D721Med (cell line): ENCODE measurements at regions not wholly inside any gene's neighbourhood (a gene's known extent, or its start where the extent isn't known, plus 50 kb on each side); places are given as distances from the start of the nearest gene placed in this dataset.
"Not testable (repeated sequence)": the region's sequence is repeated elsewhere in the genome, so short reads cannot be mapped to it uniquely, and the experiment has no call there.

Experiments used
- DNase-seq: peaks from one replicate; pipeline ENCODE4 v3.0.0; 2011; ENCODE audit warnings: low spot score; ENCODE audit not compliant: insufficient read length
- FAIRE-seq: peaks from 2 replicates; lab custom pipeline; 2011; peaks lifted over from hg19 to GRCh38; lab: Jason Lieb, UNC
- TF ChIP-seq, protein P1 (sequence below): IDR thresholded peaks from 2 replicates; pipeline ENCODE4 v1.5.1; 2012; ENCODE audit warnings: mild to moderate bottlenecking, control low read depth; ENCODE audit not compliant: insufficient read depth; ENCODE audit errors: missing control alignments

DNA sequence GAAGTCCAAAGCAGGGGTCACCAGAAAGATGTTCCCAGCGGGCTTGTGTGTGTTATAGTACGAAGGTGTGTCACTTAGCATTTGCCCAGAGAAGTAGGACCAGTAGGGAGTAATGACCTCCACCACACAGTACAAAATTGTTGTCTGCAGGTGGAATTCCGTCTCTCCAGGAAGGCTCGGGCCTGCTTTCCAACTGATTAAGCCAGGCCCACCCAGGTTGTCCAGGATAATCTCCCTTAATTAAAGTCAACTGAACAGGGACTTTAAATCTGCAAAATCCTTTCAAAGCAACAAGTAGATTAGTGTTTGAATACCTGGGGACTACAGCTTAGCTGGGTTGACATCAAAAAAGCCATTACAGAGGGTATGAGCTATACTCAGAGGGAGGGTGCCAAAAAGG, 131.3 kb downstream of the BACH1 start:
- TF ChIP-seq, protein P1, sequence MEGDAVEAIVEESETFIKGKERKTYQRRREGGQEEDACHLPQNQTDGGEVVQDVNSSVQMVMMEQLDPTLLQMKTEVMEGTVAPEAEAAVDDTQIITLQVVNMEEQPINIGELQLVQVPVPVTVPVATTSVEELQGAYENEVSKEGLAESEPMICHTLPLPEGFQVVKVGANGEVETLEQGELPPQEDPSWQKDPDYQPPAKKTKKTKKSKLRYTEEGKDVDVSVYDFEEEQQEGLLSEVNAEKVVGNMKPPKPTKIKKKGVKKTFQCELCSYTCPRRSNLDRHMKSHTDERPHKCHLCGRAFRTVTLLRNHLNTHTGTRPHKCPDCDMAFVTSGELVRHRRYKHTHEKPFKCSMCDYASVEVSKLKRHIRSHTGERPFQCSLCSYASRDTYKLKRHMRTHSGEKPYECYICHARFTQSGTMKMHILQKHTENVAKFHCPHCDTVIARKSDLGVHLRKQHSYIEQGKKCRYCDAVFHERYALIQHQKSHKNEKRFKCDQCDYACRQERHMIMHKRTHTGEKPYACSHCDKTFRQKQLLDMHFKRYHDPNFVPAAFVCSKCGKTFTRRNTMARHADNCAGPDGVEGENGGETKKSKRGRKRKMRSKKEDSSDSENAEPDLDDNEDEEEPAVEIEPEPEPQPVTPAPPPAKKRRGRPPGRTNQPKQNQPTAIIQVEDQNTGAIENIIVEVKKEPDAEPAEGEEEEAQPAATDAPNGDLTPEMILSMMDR, result no peak
- no peak for DNase-seq
- no peak for FAIRE-seq

DNA sequence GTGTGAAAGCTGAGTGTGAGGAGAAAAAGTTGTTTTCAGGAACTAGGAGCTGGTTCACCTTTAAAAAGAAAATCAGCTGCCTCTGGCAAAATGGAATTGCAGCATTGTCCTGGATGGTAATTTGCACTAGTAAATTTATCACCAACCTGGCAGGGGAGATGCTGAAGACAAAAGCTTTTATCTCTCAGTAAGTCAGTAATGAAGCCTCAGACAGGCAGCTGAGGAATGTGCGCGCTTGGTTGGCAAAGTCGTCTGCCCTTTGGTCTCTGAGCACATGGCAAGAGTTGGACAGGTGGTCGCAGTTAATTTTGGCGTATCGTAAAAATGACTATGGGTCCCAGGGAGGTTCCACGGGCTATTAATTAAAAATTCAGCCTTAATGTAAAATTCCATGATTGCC, 131.9 kb downstream of the BACH1 start:
- TF ChIP-seq, protein P1, result no peak
- FAIRE-seq, result no peak
- DNase-seq, result no peak

DNA sequence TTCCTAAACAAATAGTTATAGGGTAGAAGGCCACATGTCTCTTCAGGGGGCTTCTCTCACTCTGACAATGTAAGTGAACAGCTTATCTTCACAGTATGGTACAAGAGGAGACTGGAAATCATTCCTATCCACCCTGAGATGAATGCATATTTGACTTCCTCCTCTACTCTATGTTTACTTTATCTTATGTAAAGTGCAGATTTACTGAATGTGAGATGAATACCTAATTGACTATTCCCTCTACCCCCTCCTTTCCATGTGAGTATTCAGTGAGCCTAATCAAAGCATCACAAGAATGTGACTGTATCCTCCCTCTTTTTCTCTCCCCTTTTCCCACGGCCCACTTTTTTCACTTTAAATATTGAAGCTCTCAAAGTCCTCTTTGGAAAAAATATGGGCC, 132.5 kb downstream of the BACH1 start:
- TF ChIP-seq, protein P1, result no peak
- DNase-seq (no peak), FAIRE-seq (no peak)

DNA sequence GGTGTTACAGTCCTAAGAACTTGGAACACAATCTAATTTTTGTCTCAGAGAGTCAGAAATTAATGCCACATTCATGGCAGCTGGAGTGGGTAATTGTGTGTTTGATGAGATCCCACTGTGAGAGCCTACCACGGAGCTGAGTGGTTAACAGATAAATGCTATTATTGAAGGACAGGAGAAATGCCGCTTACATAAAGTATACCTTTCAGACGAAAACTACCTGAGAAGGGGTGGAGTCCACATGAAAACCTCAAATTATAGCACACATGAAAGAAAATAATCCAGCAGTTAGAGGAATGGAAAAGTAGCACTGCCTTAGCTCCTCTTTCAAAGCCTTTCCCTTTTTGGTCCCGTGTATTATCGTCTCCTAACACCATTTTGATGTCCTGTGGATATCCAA, 133.0 kb downstream of the BACH1 start:
- DNase-seq (no peak), FAIRE-seq (no peak)
- TF ChIP-seq, protein P1, result no peak

DNA sequence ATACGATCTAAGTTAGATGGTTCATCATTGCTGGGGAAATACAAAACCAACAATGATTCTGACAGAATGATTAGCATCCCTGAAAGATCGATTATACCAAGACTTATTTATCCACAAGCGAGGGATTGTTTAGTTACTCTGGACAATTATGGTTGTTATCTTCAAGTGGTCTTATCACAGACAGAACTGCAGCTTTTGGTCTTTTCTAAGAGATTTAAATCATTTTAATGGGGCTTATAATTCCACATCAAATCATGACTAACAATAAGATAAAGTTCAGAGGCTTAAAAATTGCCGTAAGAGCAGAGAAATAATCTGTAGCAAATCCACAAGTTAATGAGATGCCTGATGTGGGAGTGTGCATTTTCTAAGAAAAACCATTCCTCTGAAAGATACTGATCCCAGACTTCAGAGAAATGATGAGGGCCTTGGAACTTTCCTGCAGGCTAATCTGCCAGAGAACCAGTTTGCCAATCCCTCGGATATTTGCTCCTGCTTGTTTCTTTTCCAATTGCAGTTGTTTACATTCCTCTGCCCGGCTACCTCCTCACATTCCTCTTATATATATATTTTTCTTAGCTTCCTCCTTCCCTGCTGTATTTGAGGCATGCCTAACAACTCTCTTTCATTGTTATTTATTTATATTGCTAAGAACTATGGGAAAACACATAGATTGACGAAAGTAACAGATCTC, 134.8 kb downstream of the BACH1 start:
- TF ChIP-seq, protein P1, result no peak
- FAIRE-seq (peak; percentile 74), DNase-seq (no peak)

DNA sequence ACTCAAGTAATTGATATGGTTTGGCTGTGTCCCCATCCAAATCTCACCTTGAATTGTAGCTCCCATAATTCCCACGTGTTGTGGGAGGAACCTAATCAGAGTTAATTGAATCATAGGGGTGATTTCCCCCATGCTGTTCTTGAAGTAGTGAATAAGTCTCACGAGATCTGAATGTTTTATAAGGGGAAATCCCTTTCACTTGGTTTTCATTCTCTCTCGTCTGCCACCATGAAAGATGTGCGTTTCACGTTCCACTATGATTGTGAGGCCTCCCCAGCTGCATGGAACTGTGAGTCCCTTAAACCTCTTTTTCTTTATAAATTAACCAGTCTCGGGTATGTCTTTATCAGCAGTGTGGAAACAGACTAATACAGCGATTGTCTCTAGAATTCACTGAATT, 135.4 kb downstream of the BACH1 start:
- FAIRE-seq, result no peak
- DNase-seq, result no peak
- TF ChIP-seq, protein P1, result no peak

DNA sequence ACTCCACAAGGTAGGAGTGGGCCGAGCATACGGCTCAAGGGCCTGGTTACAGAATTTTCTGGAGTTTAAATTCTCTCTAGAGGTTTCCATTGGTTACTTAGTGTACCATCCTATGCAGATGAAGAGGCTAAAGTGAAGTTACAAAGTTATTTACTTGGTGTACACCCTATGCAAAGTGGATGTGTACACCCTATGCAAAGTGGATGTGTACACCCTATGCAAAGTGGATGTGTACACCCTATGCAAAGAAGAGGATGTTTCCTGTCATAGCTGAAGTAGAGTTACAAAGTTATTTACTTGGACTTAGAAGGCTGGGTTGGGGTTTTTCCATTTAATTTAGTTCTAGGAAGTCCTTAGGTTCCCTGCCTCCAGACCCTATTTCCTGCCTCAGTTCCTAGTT, 136.3 kb downstream of the BACH1 start:
- not testable (repeated sequence) for FAIRE-seq

More for the DNA sequence above, 136.3 kb downstream of the BACH1 start:
- DNase-seq, result not testable (repeated sequence)
